GM12878 (cell line): ENCODE measurements at regions not wholly inside any gene's neighbourhood (a gene's known extent, or its start where the extent isn't known, plus 50 kb on each side); places are given as distances from the start of the nearest gene placed in this dataset.

ENCODE experiments used
- ATAC-seq: fragments of 200-7000 bp; cut with Tn5 transposase; 3 replicates; pipeline ENCODE4 v1.9.1; 2020; ENCODE audit warnings: mild to moderate bottlenecking, moderate library complexity
- BruUV-seq: library from RNA; stranded (reverse); fragments of 400-500 nt; replicated peaks from 2 replicates; lab custom pipeline; 2021; lab: Mats Ljungman, UMichigan
- CTCF ChIA-PET: fragments of 300-600 bp; sonication (Branson Sonifier 250); formaldehyde crosslinking; extraction: SDS; loops from one replicate; lab custom pipeline; 2021; ENCODE audit warnings: inconsistent platforms; lab: Yijun Ruan, JAX
- POLR2A ChIA-PET: fragments of 350-600 bp; formaldehyde crosslinking; extraction: SDS; loops from one replicate; lab custom pipeline; 2021; ENCODE audit warnings: inconsistent platforms; lab: Charles Lee
- RAD21 ChIA-PET: fragments of 300-600 bp; sonication (Branson Sonifier 250); formaldehyde crosslinking; loops from one replicate; lab custom pipeline; 2023; ENCODE audit warnings: antibody characterized with exemption; ENCODE audit not compliant: unreplicated experiment; lab: Charles Lee
- SMC1A ChIA-PET: fragments of 300-600 bp; sonication (Branson Sonifier 250); formaldehyde crosslinking; loops from one replicate; lab custom pipeline; 2023; ENCODE audit not compliant: unreplicated experiment, uncharacterized antibody; lab: Charles Lee
- DNase-seq: peaks from one replicate; pipeline ENCODE4 v3.0.0-alpha.2; 2011; ENCODE audit warnings: low read depth, low spot score
- FAIRE-seq: peaks from 3 replicates; lab custom pipeline; 2011; peaks lifted over from hg19 to GRCh38; lab: Jason Lieb, UNC
- H2AFZ ChIP-seq: 2 replicates; pipeline ENCODE4 v1.6.0; 2011; ENCODE audit warnings: low read depth, low read length, control low read depth; ENCODE audit not compliant: control insufficient read depth
- H3K27ac ChIP-seq: 2 replicates; pipeline ENCODE4 v1.5.1; 2011; ENCODE audit warnings: control low read depth; ENCODE audit not compliant: control insufficient read depth, insufficient read depth
- H3K27me3 ChIP-seq, 2 experiments: replicated peaks in 1 of 2; 2 replicates each; pipeline versions ENCODE4 v1.6.0 to v1.6.1; 2011; ENCODE audit warnings: low read length in 1 of 2; ENCODE audit not compliant: control insufficient read depth in 2 of 2, insufficient read depth in 2 of 2
- H3K36me3 ChIP-seq, 2 experiments: 2 replicates each; pipeline ENCODE4 v1.5.1; 2011; ENCODE audit warnings: low read length in 1 of 2; ENCODE audit not compliant: control insufficient read depth in 2 of 2, insufficient read depth in 2 of 2
- H3K4me1 ChIP-seq: 2 replicates; pipeline ENCODE4 v1.6.1; 2011; ENCODE audit warnings: mild to moderate bottlenecking, low read length, moderate library complexity, mixed read lengths; ENCODE audit not compliant: control insufficient read depth, insufficient read depth
- H3K4me2 ChIP-seq: 2 replicates; pipeline ENCODE4 v1.6.0; 2011; ENCODE audit warnings: control low read depth; ENCODE audit not compliant: control insufficient read depth, insufficient read depth
- H3K4me3 ChIP-seq: fragments of 200-600 bp; sonication (generic); 2 replicates; pipeline ENCODE4 v1.5.1; 2016
- H3K79me2 ChIP-seq: 2 replicates; pipeline ENCODE4 v1.6.0; 2011; ENCODE audit warnings: low read length; ENCODE audit not compliant: control insufficient read depth, insufficient read depth
- H3K9ac ChIP-seq: 2 replicates; pipeline ENCODE4 v1.8.0; 2011; ENCODE audit warnings: low read length, control low read depth, mixed read lengths; ENCODE audit not compliant: control insufficient read depth, insufficient read depth
- H3K9me3 ChIP-seq: replicated peaks from 3 replicates; pipeline ENCODE4 v1.5.1; 2011; ENCODE audit warnings: mild to moderate bottlenecking, low read length; ENCODE audit not compliant: control insufficient read depth, insufficient read depth
- H4K20me1 ChIP-seq: 2 replicates; pipeline ENCODE4 v1.6.0; 2011; ENCODE audit not compliant: control insufficient read depth, insufficient read depth
- CBFB ChIP-seq: IDR thresholded peaks from 2 replicates; pipeline ENCODE4 v1.6.1; 2016; ENCODE audit warnings: antibody characterized with exemption, low read depth
- CBX3 ChIP-seq: fragments of 200-600 bp; sonication (generic); IDR thresholded peaks from 2 replicates; pipeline ENCODE4 v1.6.1; 2016; ENCODE audit warnings: low read depth, borderline replicate concordance
- EGR1 ChIP-seq, 2 experiments: IDR thresholded peaks; 1 replicate in 1 of 2; 2 replicates in 1 of 2; pipeline ENCODE4 v1.6.1; 2011 to 2012; ENCODE audit warnings: low read depth in 2 of 2, low read length in 2 of 2, borderline replicate concordance in 1 of 2, mild to moderate bottlenecking in 1 of 2, moderate library complexity in 1 of 2
- RCOR1 ChIP-seq: conservative IDR thresholded peaks from 2 replicates; pipeline ENCODE4 v1.6.1; 2012; ENCODE audit warnings: low read depth, low read length, improper control_type of control experiment
- SMAD5 ChIP-seq: IDR thresholded peaks from 2 replicates; pipeline ENCODE4 v1.6.1; 2016; ENCODE audit warnings: antibody characterized with exemption, low read depth
- SPI1 ChIP-seq: IDR thresholded peaks from 2 replicates; pipeline ENCODE4 v1.6.1; 2011; ENCODE audit warnings: low read depth, mild to moderate bottlenecking, low read length, moderate library complexity, borderline replicate concordance; ENCODE audit not compliant: insufficient read depth
- SREBF1 ChIP-seq: IDR thresholded peaks from 2 replicates; pipeline ENCODE4 v1.6.1; 2012; ENCODE audit warnings: mild to moderate bottlenecking, low read length
- TCF3 ChIP-seq: IDR thresholded peaks from 2 replicates; pipeline ENCODE4 v1.6.1; 2012; ENCODE audit warnings: low read depth, mild to moderate bottlenecking, low read length, borderline replicate concordance; ENCODE audit not compliant: insufficient read depth
- ZNF622 ChIP-seq: fragments of 450-650 bp; IDR thresholded peaks from 2 replicates; pipeline ENCODE4 v1.6.1; 2017; ENCODE audit warnings: mild to moderate bottlenecking, inconsistent platforms
- WGBS: methylation state at CpG from one replicate; pipeline ENCODE4 v1.1.6; 2016; ENCODE audit warnings: low lambda C conversion rate; ENCODE audit not compliant: insufficient replicate concordance, insufficient coverage; ENCODE audit errors: missing lambda C conversion rate; 5-methylcytosine and 5-hydroxymethylcytosine counted together
- in situ Hi-C: fragments of 300-500 bp; cut with MboI; formaldehyde crosslinking; loops from 9 replicates; pipeline ENCODE4 v1.14.3; 2018; ENCODE audit warnings: mixed read lengths
- intact Hi-C: fragments of 100-400 bp; cut with micrococcal nuclease; formaldehyde crosslinking; loops from one replicate; pipeline ENCODE4 v1.14.2; 2022; ENCODE audit not compliant: unreplicated experiment
- TF ChIP-seq, protein P1 (sequence below): fragments of 450-650 bp; formaldehyde crosslinking; IDR thresholded peaks from 2 replicates; pipeline ENCODE4 v1.4.0; 2020; ENCODE audit warnings: mild to moderate bottlenecking, moderate library complexity
- TF ChIP-seq, protein P2 (sequence below): fragments of 150-350 bp; IDR thresholded peaks from 2 replicates; pipeline ENCODE4 v1.6.1; 2016; ENCODE audit warnings: low read depth, low read length

DNA sequence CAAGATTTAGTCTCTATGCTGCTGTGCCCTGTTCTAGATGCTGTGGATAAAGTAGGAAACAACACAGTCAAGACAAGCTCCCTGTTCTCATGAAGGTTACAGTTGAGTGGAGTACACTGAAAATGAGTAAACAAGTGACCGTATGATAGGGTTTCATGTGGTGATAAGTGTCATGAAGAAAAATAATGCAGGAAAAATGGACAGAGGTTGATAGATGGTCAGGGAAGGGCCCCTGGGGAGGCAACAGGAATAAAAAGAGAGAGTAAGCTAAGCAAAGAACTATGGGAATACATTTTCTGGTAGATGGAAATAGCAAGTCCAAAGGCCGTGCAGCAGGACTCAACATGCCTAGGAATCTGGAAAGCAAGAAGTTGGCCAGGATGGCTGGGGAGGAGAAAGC, 394.0 kb downstream of the DTHD1 start:
- in situ Hi-C loops, result no loop called here
- SMC1A ChIA-PET, result no interaction called here
- 79% methylated on average over 2 of the region's 2 CpGs for WGBS
- no peaks in the 10 kb centered on the region for H3K36me3 ChIP-seq
- intact Hi-C loops, result no loop called here
- BruUV-seq, result no TSS peak
- H4K20me1 ChIP-seq, result no peaks in the 10 kb centered on the region
- TF ChIP-seq TCF3 (no peak), SMAD5 (no peak), SREBF1 (no peak), ZNF622 (no peak), SPI1 (no peak), EGR1 (IDR thresholded peaks at IDR 0.05; ENCODE audit: borderline replicate concordance in 1 of 2, low read depth in 2 of 2, low read length in 2 of 2) (no peak), CBFB (no peak), CBX3 (no peak), RCOR1 (no peak)
- TF ChIP-seq, protein P1, sequence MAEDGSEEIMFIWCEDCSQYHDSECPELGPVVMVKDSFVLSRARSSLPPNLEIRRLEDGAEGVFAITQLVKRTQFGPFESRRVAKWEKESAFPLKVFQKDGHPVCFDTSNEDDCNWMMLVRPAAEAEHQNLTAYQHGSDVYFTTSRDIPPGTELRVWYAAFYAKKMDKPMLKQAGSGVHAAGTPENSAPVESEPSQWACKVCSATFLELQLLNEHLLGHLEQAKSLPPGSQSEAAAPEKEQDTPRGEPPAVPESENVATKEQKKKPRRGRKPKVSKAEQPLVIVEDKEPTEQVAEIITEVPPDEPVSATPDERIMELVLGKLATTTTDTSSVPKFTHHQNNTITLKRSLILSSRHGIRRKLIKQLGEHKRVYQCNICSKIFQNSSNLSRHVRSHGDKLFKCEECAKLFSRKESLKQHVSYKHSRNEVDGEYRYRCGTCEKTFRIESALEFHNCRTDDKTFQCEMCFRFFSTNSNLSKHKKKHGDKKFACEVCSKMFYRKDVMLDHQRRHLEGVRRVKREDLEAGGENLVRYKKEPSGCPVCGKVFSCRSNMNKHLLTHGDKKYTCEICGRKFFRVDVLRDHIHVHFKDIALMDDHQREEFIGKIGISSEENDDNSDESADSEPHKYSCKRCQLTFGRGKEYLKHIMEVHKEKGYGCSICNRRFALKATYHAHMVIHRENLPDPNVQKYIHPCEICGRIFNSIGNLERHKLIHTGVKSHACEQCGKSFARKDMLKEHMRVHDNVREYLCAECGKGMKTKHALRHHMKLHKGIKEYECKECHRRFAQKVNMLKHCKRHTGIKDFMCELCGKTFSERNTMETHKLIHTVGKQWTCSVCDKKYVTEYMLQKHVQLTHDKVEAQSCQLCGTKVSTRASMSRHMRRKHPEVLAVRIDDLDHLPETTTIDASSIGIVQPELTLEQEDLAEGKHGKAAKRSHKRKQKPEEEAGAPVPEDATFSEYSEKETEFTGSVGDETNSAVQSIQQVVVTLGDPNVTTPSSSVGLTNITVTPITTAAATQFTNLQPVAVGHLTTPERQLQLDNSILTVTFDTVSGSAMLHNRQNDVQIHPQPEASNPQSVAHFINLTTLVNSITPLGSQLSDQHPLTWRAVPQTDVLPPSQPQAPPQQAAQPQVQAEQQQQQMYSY (CRISPR knock-in tag), result no peak
- TF ChIP-seq, protein P2, sequence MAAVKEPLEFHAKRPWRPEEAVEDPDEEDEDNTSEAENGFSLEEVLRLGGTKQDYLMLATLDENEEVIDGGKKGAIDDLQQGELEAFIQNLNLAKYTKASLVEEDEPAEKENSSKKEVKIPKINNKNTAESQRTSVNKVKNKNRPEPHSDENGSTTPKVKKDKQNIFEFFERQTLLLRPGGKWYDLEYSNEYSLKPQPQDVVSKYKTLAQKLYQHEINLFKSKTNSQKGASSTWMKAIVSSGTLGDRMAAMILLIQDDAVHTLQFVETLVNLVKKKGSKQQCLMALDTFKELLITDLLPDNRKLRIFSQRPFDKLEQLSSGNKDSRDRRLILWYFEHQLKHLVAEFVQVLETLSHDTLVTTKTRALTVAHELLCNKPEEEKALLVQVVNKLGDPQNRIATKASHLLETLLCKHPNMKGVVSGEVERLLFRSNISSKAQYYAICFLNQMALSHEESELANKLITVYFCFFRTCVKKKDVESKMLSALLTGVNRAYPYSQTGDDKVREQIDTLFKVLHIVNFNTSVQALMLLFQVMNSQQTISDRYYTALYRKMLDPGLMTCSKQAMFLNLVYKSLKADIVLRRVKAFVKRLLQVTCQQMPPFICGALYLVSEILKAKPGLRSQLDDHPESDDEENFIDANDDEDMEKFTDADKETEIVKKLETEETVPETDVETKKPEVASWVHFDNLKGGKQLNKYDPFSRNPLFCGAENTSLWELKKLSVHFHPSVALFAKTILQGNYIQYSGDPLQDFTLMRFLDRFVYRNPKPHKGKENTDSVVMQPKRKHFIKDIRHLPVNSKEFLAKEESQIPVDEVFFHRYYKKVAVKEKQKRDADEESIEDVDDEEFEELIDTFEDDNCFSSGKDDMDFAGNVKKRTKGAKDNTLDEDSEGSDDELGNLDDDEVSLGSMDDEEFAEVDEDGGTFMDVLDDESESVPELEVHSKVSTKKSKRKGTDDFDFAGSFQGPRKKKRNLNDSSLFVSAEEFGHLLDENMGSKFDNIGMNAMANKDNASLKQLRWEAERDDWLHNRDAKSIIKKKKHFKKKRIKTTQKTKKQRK, result no peak
- H3K4me2 ChIP-seq, result no peak overlapping the region
- H3K4me1 ChIP-seq, result no peaks in the 10 kb centered on the region
- H3K79me2 ChIP-seq, result no peaks in the 10 kb centered on the region
- CTCF ChIA-PET, result no interaction called here
- DNase-seq, result no peak
- FAIRE-seq, result no peak
- H2AFZ ChIP-seq, result no peak overlapping the region
- no peak overlapping the region for H3K4me3 ChIP-seq
- no peaks in the 10 kb centered on the region for H3K27me3 ChIP-seq
- no peak overlapping the region for H3K9ac ChIP-seq
- no peak overlapping the region for H3K27ac ChIP-seq
- no peaks in the 10 kb centered on the region for H3K9me3 ChIP-seq
- RAD21 ChIA-PET, result no interaction called here
- POLR2A ChIA-PET, result interaction anchor here (0.6 kb wide), 1 partner anchor 213 kb away, joined by 3 read pairs; no protein-coding TSS in a partner anchor
- no peak for ATAC-seq
